ENCODE measurements at regions not wholly inside any gene's neighbourhood (a gene's known extent, or its start where the extent isn't known, plus 50 kb on each side); places are given as distances from the start of the nearest gene placed in this dataset.

DNA sequence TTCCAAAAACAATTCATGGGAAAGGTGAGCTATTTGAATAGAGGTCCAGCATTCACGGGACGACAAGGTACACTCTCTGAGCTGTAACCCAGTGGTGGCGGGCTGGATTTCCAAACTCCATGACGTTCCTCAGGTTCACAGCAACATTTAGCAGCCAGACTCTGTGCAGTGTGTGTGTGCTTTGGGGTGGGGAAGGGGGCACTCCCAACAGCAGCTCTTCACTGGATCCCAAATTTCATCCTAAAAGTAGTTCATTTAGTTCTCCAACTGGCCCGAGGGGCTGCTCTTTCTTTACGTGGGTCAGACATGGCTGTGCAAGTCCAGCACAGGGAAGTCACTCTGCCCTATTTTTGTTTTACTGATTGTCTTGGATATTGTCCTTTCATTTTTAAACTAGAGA is 98.0 kb upstream of the IRX2 start:
- TF ChIP-seq, protein P1, sequence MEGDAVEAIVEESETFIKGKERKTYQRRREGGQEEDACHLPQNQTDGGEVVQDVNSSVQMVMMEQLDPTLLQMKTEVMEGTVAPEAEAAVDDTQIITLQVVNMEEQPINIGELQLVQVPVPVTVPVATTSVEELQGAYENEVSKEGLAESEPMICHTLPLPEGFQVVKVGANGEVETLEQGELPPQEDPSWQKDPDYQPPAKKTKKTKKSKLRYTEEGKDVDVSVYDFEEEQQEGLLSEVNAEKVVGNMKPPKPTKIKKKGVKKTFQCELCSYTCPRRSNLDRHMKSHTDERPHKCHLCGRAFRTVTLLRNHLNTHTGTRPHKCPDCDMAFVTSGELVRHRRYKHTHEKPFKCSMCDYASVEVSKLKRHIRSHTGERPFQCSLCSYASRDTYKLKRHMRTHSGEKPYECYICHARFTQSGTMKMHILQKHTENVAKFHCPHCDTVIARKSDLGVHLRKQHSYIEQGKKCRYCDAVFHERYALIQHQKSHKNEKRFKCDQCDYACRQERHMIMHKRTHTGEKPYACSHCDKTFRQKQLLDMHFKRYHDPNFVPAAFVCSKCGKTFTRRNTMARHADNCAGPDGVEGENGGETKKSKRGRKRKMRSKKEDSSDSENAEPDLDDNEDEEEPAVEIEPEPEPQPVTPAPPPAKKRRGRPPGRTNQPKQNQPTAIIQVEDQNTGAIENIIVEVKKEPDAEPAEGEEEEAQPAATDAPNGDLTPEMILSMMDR (IDR thresholded peaks at IDR 0.05; ENCODE audit: low read depth, low read length) = no peak
- ChIA-PET CTCF (no interaction called here), POLR2A (no interaction called here)
- H3K27me3 ChIP-seq (ENCODE audit: control insufficient read depth, insufficient read depth, low read length) = no peaks in the 10 kb centered on the region
- H3K4me3 ChIP-seq (ENCODE audit: low read depth, low read length) = no peak overlapping the region
- no peak for DNase-seq (ENCODE audit: low read depth, low spot score)
- no peak overlapping the region for H3K27ac ChIP-seq (ENCODE audit: low read depth, low read length)
- peaks cover 35% of the 10 kb centered on the region for H3K9me3 ChIP-seq (ENCODE audit: control insufficient read depth, insufficient read depth, low read length)

DNA sequence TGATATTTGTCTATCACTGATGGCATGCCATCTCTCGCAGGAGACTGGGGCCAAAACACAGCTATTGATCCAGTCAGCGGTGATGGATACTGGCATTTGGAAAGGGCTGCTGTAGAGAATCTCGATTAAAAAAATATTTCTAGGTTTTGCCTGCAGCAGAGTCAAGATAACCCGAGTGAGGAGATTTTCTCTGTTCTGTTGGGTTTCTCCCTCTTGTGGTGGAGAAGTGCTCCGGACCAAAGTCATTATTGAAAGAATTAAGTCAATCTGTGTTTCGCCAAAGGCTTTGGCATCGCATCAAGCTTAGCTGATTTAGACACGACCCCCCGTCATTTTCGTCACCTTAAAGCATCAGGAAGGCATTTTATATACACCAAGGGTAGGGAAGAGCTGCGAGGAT is 97.1 kb upstream of the IRX2 start:
- TF ChIP-seq, protein P1 (IDR thresholded peaks at IDR 0.05; ENCODE audit: low read depth, low read length) = no peak
- no peaks in the 10 kb centered on the region for H3K27me3 ChIP-seq (ENCODE audit: control insufficient read depth, insufficient read depth, low read length)
- no peak overlapping the region for H3K4me3 ChIP-seq (ENCODE audit: low read depth, low read length)
- H3K27ac ChIP-seq (ENCODE audit: low read depth, low read length) = no peak overlapping the region
- no peak for DNase-seq (ENCODE audit: low read depth, low spot score)
- POLR2A ChIA-PET = no interaction called here
- CTCF ChIA-PET = no interaction called here
- peaks cover 27% of the 10 kb centered on the region for H3K9me3 ChIP-seq (ENCODE audit: control insufficient read depth, insufficient read depth, low read length)

DNA sequence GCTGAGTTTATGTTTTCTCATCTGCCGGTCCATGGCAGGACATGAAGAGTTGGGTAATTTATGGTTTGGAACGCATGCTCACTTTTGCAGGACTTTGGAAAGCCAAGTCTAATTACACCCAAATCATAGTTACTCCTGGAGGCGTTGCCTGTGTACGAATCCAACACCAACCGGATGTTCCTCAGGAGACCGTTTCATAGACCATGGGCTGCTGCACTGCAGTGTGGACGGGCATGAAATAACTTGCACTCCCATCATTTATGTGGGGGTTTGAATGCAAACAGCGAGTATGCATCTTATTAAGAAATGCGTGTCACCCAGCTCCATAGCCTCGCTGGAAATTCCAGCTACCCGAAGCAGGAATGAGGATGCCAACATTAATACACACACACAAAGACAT is 96.1 kb upstream of the IRX2 start:
- POLR2A ChIA-PET = no interaction called here
- peaks cover 26% of the 10 kb centered on the region for H3K9me3 ChIP-seq (ENCODE audit: control insufficient read depth, insufficient read depth, low read length)
- no peak for DNase-seq (ENCODE audit: low read depth, low spot score)
- H3K27ac ChIP-seq (ENCODE audit: low read depth, low read length) = no peak overlapping the region
- TF ChIP-seq, protein P1 (IDR thresholded peaks at IDR 0.05; ENCODE audit: low read depth, low read length) = no peak
- H3K27me3 ChIP-seq (ENCODE audit: control insufficient read depth, insufficient read depth, low read length) = no peaks in the 10 kb centered on the region
- no peak overlapping the region for H3K4me3 ChIP-seq (ENCODE audit: low read depth, low read length)
- CTCF ChIA-PET = no interaction called here

DNA sequence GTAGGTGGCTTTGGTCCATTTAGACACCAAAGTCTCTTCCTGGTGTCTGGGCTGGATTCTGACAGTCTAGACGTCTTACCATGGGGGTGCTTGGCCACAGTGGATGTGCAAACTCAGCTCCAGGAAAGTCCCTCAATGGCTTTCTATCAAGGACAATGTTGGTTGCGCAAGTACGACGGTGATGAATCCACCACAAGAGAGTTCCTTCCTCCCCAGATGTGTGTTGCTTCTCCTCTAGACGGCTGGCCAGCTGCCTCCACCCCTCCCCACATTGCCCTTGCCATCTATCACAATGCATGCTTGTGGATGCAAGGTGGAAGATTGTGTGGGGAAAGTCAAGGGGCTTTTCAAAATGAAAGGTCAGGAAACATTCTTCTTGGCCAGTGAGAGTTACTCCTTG is 89.7 kb upstream of the IRX2 start:
- TF ChIP-seq, protein P1 (IDR thresholded peaks at IDR 0.05; ENCODE audit: low read depth, low read length) = no peak
- no peak overlapping the region for H3K27ac ChIP-seq (ENCODE audit: low read depth, low read length)
- no peak for DNase-seq (ENCODE audit: low read depth, low spot score)
- CTCF ChIA-PET = no interaction called here
- H3K27me3 ChIP-seq (ENCODE audit: control insufficient read depth, insufficient read depth, low read length) = no peaks in the 10 kb centered on the region
- H3K4me3 ChIP-seq (ENCODE audit: low read depth, low read length) = no peak overlapping the region
- POLR2A ChIA-PET = no interaction called here
- H3K9me3 ChIP-seq (ENCODE audit: control insufficient read depth, insufficient read depth, low read length) = peaks cover 42% of the 10 kb centered on the region

DNA sequence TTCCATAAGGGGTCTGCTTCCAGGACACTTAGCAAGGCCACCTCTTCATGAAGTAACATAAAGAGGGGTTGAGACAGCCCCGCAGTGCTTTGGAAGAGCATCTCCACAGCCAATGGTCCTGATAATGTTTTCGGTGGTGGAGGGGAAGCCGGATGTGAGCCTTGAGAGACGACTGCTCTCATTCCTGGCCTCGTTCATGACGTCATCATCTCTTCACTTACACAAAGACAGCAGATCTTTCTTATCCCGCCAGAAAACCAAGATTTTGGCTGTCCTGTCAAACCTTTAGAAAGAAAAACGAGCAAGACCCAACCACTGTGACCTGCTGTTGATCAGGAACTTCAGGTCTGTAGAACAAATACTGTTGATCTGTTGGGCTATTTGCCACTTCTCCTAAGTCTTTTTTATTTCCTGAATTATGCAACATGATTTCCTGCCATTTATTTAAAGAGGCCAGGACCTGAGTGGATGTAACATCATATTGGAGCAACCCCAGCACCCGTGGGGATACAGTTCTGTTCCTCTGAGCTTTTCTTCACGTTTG is 89.0 kb upstream of the IRX2 start:
- H3K27ac ChIP-seq (ENCODE audit: low read depth, low read length) = no peak overlapping the region
- peaks cover 41% of the 10 kb centered on the region for H3K9me3 ChIP-seq (ENCODE audit: control insufficient read depth, insufficient read depth, low read length)
- POLR2A ChIA-PET = no interaction called here
- TF ChIP-seq, protein P1 (IDR thresholded peaks at IDR 0.05; ENCODE audit: low read depth, low read length) = no peak
- CTCF ChIA-PET = no interaction called here
- H3K4me3 ChIP-seq (ENCODE audit: low read depth, low read length) = no peak overlapping the region
- no peaks in the 10 kb centered on the region for H3K27me3 ChIP-seq (ENCODE audit: control insufficient read depth, insufficient read depth, low read length)
- DNase-seq (ENCODE audit: low read depth, low spot score) = no peak
